Fibroblast of lung (primary cell): ENCODE measurements at regions not wholly inside any gene's neighbourhood (a gene's known extent, or its start where the extent isn't known, plus 50 kb on each side); places are given as distances from the start of the nearest gene placed in this dataset.

ENCODE experiments used
- DNase-seq, 2 donors: peaks; one replicate each; pipeline versions ENCODE4 v3.0.0 to v3.0.0-alpha.2; 2010; ENCODE audit warnings: low read depth in 2 of 2
- H2AFZ ChIP-seq: 2 replicates; pipeline ENCODE4 v1.5.1; 2012; ENCODE audit warnings: low read length, control low read depth, inconsistent platforms
- H3K27ac ChIP-seq: 2 replicates; pipeline ENCODE4 v1.5.1; 2011; ENCODE audit warnings: low read length, control low read depth; ENCODE audit not compliant: insufficient read depth
- H3K27me3 ChIP-seq: 2 replicates; pipeline ENCODE4 v1.5.1; 2011; ENCODE audit warnings: mild to moderate bottlenecking, low read length; ENCODE audit not compliant: control insufficient read depth, insufficient read depth
- H3K36me3 ChIP-seq: 2 replicates; pipeline ENCODE4 v1.5.1; 2011; ENCODE audit warnings: low read length; ENCODE audit not compliant: control insufficient read depth, insufficient read depth
- H3K4me1 ChIP-seq: 2 replicates; pipeline ENCODE4 v1.5.1; 2011; ENCODE audit warnings: low read length; ENCODE audit not compliant: control insufficient read depth, insufficient read depth; ENCODE audit errors: extremely low read depth
- H3K4me2 ChIP-seq: 2 replicates; pipeline ENCODE4 v1.5.1; 2011; ENCODE audit warnings: low read length, control low read depth; ENCODE audit not compliant: insufficient read depth; ENCODE audit errors: extremely low read depth
- H3K4me3 ChIP-seq, 4 experiments: fragments of 200-600 bp in 1 of 4; sonication (generic) in 1 of 4; replicated peaks in 1 of 4; 2 replicates each; pipeline ENCODE4 v1.5.1; 2011 to 2016; ENCODE audit warnings: low read length in 4 of 4, low read depth in 3 of 4, mild to moderate bottlenecking in 3 of 4, control low read depth in 2 of 4, inconsistent platforms in 1 of 4, mixed read lengths in 1 of 4; ENCODE audit not compliant: insufficient read depth in 1 of 4; ENCODE audit errors: control extremely low read depth in 1 of 4
- H3K79me2 ChIP-seq: 2 replicates; pipeline ENCODE4 v1.5.1; 2012; ENCODE audit warnings: mild to moderate bottlenecking, low read length, inconsistent platforms; ENCODE audit not compliant: control insufficient read depth, insufficient read depth
- H3K9ac ChIP-seq: 2 replicates; pipeline ENCODE4 v1.5.1; 2011; ENCODE audit warnings: mild to moderate bottlenecking, low read length, control low read depth; ENCODE audit not compliant: insufficient read depth
- H3K9me3 ChIP-seq: 2 replicates; pipeline ENCODE4 v1.5.1; 2012; ENCODE audit warnings: low read depth, low read length; ENCODE audit not compliant: control insufficient read depth, insufficient read depth
- H4K20me1 ChIP-seq: 2 replicates; pipeline ENCODE4 v1.5.1; 2011; ENCODE audit warnings: low read length; ENCODE audit not compliant: control insufficient read depth, insufficient read depth; ENCODE audit errors: extremely low read depth
- CTCF ChIP-seq, 2 donors: IDR thresholded peaks in 1 of 2; conservative IDR thresholded peaks in 1 of 2; 1 replicate in 1 of 2; 2 replicates in 1 of 2; pipeline ENCODE4 v1.5.1; 2011 to 2012; ENCODE audit warnings: low read length in 2 of 2, control low read depth in 1 of 2, inconsistent platforms in 1 of 2, low read depth in 1 of 2, mild to moderate bottlenecking in 1 of 2
- EZH2 ChIP-seq: IDR thresholded peaks from 2 replicates; pipeline ENCODE4 v1.5.1; 2012; ENCODE audit warnings: low read length, control low read depth, mild to moderate bottlenecking; ENCODE audit errors: missing control alignments

- no peak for DNase-seq
- no peak overlapping the region for H3K9ac ChIP-seq
- H3K79me2 ChIP-seq = no peaks in the 10 kb centered on the region
- no peak overlapping the region for H3K4me2 ChIP-seq
- no peak overlapping the region for H3K4me3 ChIP-seq
- no peak for TF ChIP-seq EZH2
- no peak for TF ChIP-seq CTCF (conservative IDR thresholded peaks at IDR 0.05 in 1 of 2, IDR thresholded peaks at IDR 0.05 in 1 of 2; ENCODE audit: low read depth in 1 of 2, low read length in 2 of 2)
- no peaks in the 10 kb centered on the region for H3K4me1 ChIP-seq
- H3K27me3 ChIP-seq = no peaks in the 10 kb centered on the region
- no peaks in the 10 kb centered on the region for H4K20me1 ChIP-seq
- no peaks in the 10 kb centered on the region for H3K9me3 ChIP-seq
- no peak overlapping the region for H3K27ac ChIP-seq
- no peaks in the 10 kb centered on the region for H3K36me3 ChIP-seq
- no peak overlapping the region for H2AFZ ChIP-seq
These were observed 82.3 kb upstream of the CACHD1 start for GRCh38 chr1:64387389-64388285.

DNA sequence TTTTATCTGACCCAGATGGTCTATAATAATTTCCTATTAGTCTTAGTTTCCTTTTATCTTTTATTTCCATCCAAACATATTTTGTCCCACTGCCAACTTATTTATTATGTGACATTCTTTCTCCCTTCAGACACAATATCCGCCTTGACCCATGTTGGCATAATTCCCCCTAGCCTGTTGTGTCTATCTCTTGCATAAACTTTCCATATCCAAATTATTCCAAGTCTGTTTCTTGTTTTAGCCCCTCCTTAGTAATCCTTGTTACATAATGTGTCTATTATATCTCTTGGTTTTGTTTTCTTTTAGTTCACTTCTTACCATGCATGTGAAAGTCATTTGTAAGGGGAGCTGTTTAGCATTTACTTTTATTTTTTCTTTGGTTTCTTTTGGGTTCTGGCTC lies 81.6 kb upstream of the CACHD1 start:
- Histone ChIP-seq H3K9me3 (no peaks in the 10 kb centered on the region), H3K27ac (no peak overlapping the region), H3K4me1 (no peaks in the 10 kb centered on the region), H2AFZ (no peak overlapping the region), H3K4me2 (no peak overlapping the region), H4K20me1 (no peaks in the 10 kb centered on the region), H3K36me3 (no peaks in the 10 kb centered on the region), H3K27me3 (no peaks in the 10 kb centered on the region), H3K79me2 (no peaks in the 10 kb centered on the region), H3K4me3 (no peak overlapping the region), H3K9ac (no peak overlapping the region)
- TF ChIP-seq CTCF (conservative IDR thresholded peaks at IDR 0.05 in 1 of 2, IDR thresholded peaks at IDR 0.05 in 1 of 2; ENCODE audit: low read depth in 1 of 2, low read length in 2 of 2) (no peak), EZH2 (no peak)
- no peak for DNase-seq

GRCh38 chr1:64392109-64392508 lies 77.8 kb upstream of the CACHD1 start:
- Histone ChIP-seq H3K9me3 (no peaks in the 10 kb centered on the region), H3K36me3 (no peaks in the 10 kb centered on the region), H3K4me1 (no peaks in the 10 kb centered on the region), H3K27ac (no peak overlapping the region), H2AFZ (no peak overlapping the region), H3K4me2 (no peak overlapping the region), H4K20me1 (no peaks in the 10 kb centered on the region), H3K4me3 (no peak overlapping the region), H3K79me2 (no peaks in the 10 kb centered on the region), H3K27me3 (no peaks in the 10 kb centered on the region), H3K9ac (no peak overlapping the region)
- no peak for DNase-seq
- TF ChIP-seq EZH2 = no peak
